HEK293T (cell line): ENCODE measurements at regions not wholly inside any gene's neighbourhood (a gene's known extent, or its start where the extent isn't known, plus 50 kb on each side); places are given as distances from the start of the nearest gene placed in this dataset.

Source experiments
- ARNT ChIP-seq: fragments of 450-650 bp; IDR thresholded peaks from 2 replicates; pipeline ENCODE4 v1.6.1; 2017; ENCODE audit warnings: mild to moderate bottlenecking
- BHLHE40 ChIP-seq: fragments of 450-650 bp; IDR thresholded peaks from 2 replicates; pipeline ENCODE4 v1.6.1; 2016; ENCODE audit warnings: mild to moderate bottlenecking, moderate library complexity, borderline replicate concordance
- CTBP1 ChIP-seq: fragments of 450-650 bp; IDR thresholded peaks from 2 replicates; pipeline ENCODE4 v1.6.1; 2016; ENCODE audit warnings: borderline replicate concordance
- FOXA1 ChIP-seq: fragments of 450-650 bp; IDR thresholded peaks from 2 replicates; pipeline ENCODE4 v1.6.1; 2016; ENCODE audit warnings: mild to moderate bottlenecking
- FOXM1 ChIP-seq: fragments of 450-650 bp; IDR thresholded peaks from 2 replicates; pipeline ENCODE4 v1.6.1; 2017; ENCODE audit warnings: mild to moderate bottlenecking, borderline replicate concordance
- HDGF ChIP-seq: fragments of 450-650 bp; IDR thresholded peaks from 2 replicates; pipeline ENCODE4 v1.6.1; 2017; ENCODE audit warnings: antibody characterized with exemption, borderline replicate concordance
- NFRKB ChIP-seq: fragments of 450-650 bp; IDR thresholded peaks from 2 replicates; pipeline ENCODE4 v1.6.1; 2016; ENCODE audit warnings: mild to moderate bottlenecking, moderate library complexity
- SP1 ChIP-seq: fragments of 450-650 bp; IDR thresholded peaks from 2 replicates; pipeline ENCODE4 v1.6.1; 2017
- SUZ12 ChIP-seq: fragments of 450-650 bp; IDR thresholded peaks from 2 replicates; pipeline ENCODE4 v1.6.1; 2016; ENCODE audit warnings: mild to moderate bottlenecking
- TARDBP ChIP-seq: fragments of 450-650 bp; IDR thresholded peaks from 2 replicates; pipeline ENCODE4 v1.6.1; 2016
- ZNF384 ChIP-seq: fragments of 450-650 bp; IDR thresholded peaks from 2 replicates; pipeline ENCODE4 v1.6.1; 2016

DNA sequence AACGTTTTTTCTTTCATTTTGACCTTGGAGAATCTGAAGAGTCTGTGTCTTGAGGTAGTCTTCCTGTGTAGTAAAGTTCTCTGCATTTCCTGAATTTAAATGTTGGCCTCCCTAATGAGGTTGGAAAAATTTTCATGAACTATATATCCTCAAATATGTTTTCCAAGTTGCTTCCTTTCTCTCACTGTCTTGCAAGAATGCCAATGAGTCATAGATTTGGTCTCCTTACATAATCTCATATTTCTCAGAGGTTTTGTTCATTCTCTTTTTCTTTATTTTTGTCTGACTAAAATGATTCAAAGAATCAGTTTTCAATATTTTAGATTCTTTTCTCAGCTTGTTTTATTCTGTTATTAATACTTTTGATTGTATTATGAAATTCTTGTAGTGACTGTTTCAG lies 87.6 kb downstream of the DRAM2 start:
- TF ChIP-seq CTBP1 (no peak), ZNF384 (no peak), FOXM1 (no peak), ARNT (no peak), FOXA1 (no peak), SUZ12 (no peak), BHLHE40 (no peak), TARDBP (no peak), SP1 (no peak), NFRKB (no peak), HDGF (no peak)
